Panc1 (cell line): ENCODE measurements at regions not wholly inside any gene's neighbourhood (a gene's known extent, or its start where the extent isn't known, plus 50 kb on each side); places are given as distances from the start of the nearest gene placed in this dataset.
"Not testable (repeated sequence)": the region's sequence is repeated elsewhere in the genome, so short reads cannot be mapped to it uniquely, and the experiment has no call there.

ENCODE experiments used
- ATAC-seq: fragments of 200-7000 bp; cut with Tn5 transposase; 2 replicates; pipeline ENCODE4 v1.9.1; 2020; ENCODE audit warnings: mild to moderate bottlenecking, moderate library complexity
- BruUV-seq: library from RNA; stranded (reverse); fragments of 400-500 nt; replicated peaks from 2 replicates; lab custom pipeline; 2021; lab: Mats Ljungman, UMichigan
- CTCF ChIA-PET: fragments of 300-600 bp; sonication (Branson Sonifier 250); formaldehyde crosslinking; loops from one replicate; lab custom pipeline; 2022; ENCODE audit warnings: antibody characterized with exemption; lab: Charles Lee
- POLR2A ChIA-PET: fragments of 300-600 bp; sonication (Branson Sonifier 250); formaldehyde crosslinking; loops from one replicate; lab custom pipeline; 2022; ENCODE audit warnings: antibody characterized with exemption; lab: Charles Lee
- DNase-seq: peaks from one replicate; pipeline ENCODE4 v3.0.0-alpha.2; 2010; ENCODE audit warnings: low read depth, low spot score
- H3K27ac ChIP-seq: 2 replicates; pipeline ENCODE4 v1.5.1; 2011; ENCODE audit warnings: mild to moderate bottlenecking, low read length, inconsistent platforms
- H3K27me3 ChIP-seq: fragments of 200-500 bp; sonication (Bioruptor generic); 2 replicates; pipeline ENCODE4 v1.6.0; 2014; ENCODE audit warnings: low read length, inconsistent platforms; ENCODE audit not compliant: control insufficient read depth, insufficient read depth
- H3K36me3 ChIP-seq: fragments of 200-500 bp; sonication (Bioruptor generic); 2 replicates; pipeline ENCODE4 v1.5.1; 2014; ENCODE audit warnings: inconsistent platforms, mild to moderate bottlenecking, low read length, moderate library complexity; ENCODE audit not compliant: control insufficient read depth, insufficient read depth
- H3K4me1 ChIP-seq: 2 replicates; pipeline ENCODE4 v1.5.1; 2011; ENCODE audit warnings: inconsistent platforms, mild to moderate bottlenecking, low read length, moderate library complexity; ENCODE audit not compliant: control insufficient read depth, insufficient read depth
- H3K4me3 ChIP-seq, 2 experiments: 2 replicates each; pipeline ENCODE4 v1.5.1; 2011 to 2012; ENCODE audit warnings: low read depth in 2 of 2, low read length in 2 of 2, mild to moderate bottlenecking in 2 of 2, inconsistent platforms in 1 of 2, moderate library complexity in 1 of 2
- H3K9me3 ChIP-seq: fragments of 200-500 bp; sonication (Bioruptor generic); 2 replicates; pipeline ENCODE4 v1.5.1; 2014; ENCODE audit warnings: low read depth, mild to moderate bottlenecking, inconsistent platforms, low read length, moderate library complexity; ENCODE audit not compliant: control insufficient read depth, insufficient read depth
- CTCF ChIP-seq: fragments of 450-650 bp; IDR thresholded peaks from 2 replicates; pipeline ENCODE4 v1.5.1; 2017; ENCODE audit warnings: mild to moderate bottlenecking
- POLR2AphosphoS5 ChIP-seq: IDR thresholded peaks from 2 replicates; pipeline ENCODE4 v1.6.1; 2012; ENCODE audit warnings: mild to moderate bottlenecking, low read depth, low read length, moderate library complexity
- REST ChIP-seq, 2 experiments: IDR thresholded peaks; 2 replicates each; pipeline ENCODE4 v1.6.1; 2011 to 2012; ENCODE audit warnings: low read depth in 2 of 2, control low read depth in 1 of 2, low read length in 1 of 2, mild to moderate bottlenecking in 1 of 2, moderate library complexity in 1 of 2; ENCODE audit not compliant: insufficient read depth in 1 of 2
- SIN3A ChIP-seq: IDR thresholded peaks from 2 replicates; pipeline ENCODE4 v1.6.1; 2012; ENCODE audit warnings: low read depth, mild to moderate bottlenecking, low read length, moderate library complexity, borderline replicate concordance; ENCODE audit not compliant: insufficient read depth
- TCF7L2 ChIP-seq: IDR thresholded peaks from 2 replicates; pipeline ENCODE4 v1.6.1; 2011; ENCODE audit warnings: mild to moderate bottlenecking, low read depth, low read length, inconsistent platforms
- in situ Hi-C: cut with HindIII; loops from 2 replicates; pipeline ENCODE4 v1.10.0; 2016; ENCODE audit warnings: low sequenced_read_pairs, low pct_unique_long_range_greater_than_20kb
- intact Hi-C: fragments of 100-400 bp; cut with micrococcal nuclease; formaldehyde crosslinking; loops from one replicate; pipeline ENCODE4 v1.10.0; 2022; ENCODE audit not compliant: unreplicated experiment

GRCh38 chr9:7489036-7489435 lies 310.5 kb downstream of the DMAC1 start:
- Histone ChIP-seq H3K27me3 (no peaks in the 10 kb centered on the region), H3K4me3 (no peak overlapping the region), H3K9me3 (no peaks in the 10 kb centered on the region), H3K4me1 (no peaks in the 10 kb centered on the region), H3K36me3 (no peaks in the 10 kb centered on the region), H3K27ac (no peak overlapping the region)
- intact Hi-C loops (no loop called here), in situ Hi-C loops (no loop called here)
- ATAC-seq, result no peak
- POLR2A ChIA-PET, result no interaction called here
- TF ChIP-seq SIN3A, result no peak
- no peak for TF ChIP-seq REST (IDR thresholded peaks at IDR 0.05; ENCODE audit: insufficient read depth in 1 of 2, low read depth in 2 of 2, low read length in 1 of 2)
- no peak for TF ChIP-seq CTCF
- no peak for TF ChIP-seq POLR2AphosphoS5
- TF ChIP-seq TCF7L2, result no peak
- CTCF ChIA-PET, result no interaction called here
- no TSS peak for BruUV-seq
- no peak for DNase-seq

GRCh38 chr9:7484014-7484413 lies 315.6 kb downstream of the DMAC1 start:
- H3K27me3 ChIP-seq, H3K4me3 ChIP-seq, BruUV-seq, intact Hi-C loops, in situ Hi-C loops, ATAC-seq, H3K4me1 ChIP-seq, H3K36me3 ChIP-seq, POLR2A ChIA-PET, H3K9me3 ChIP-seq, CTCF ChIA-PET, DNase-seq, H3K27ac ChIP-seq: not testable (repeated sequence)

- Histone ChIP-seq H3K4me1 (no peaks in the 10 kb centered on the region), H3K27ac (no peak overlapping the region), H3K27me3 (no peaks in the 10 kb centered on the region), H3K9me3 (no peaks in the 10 kb centered on the region), H3K4me3 (no peak overlapping the region), H3K36me3 (no peaks in the 10 kb centered on the region)
- no peak for DNase-seq
- ChIA-PET POLR2A (no interaction called here), CTCF (no interaction called here)
- no TSS peak for BruUV-seq
- in situ Hi-C loops, result no loop called here
- ATAC-seq, result no peak
- intact Hi-C loops, result no loop called here
- no peak for TF ChIP-seq CTCF
- no peak for TF ChIP-seq SIN3A
- no peak for TF ChIP-seq POLR2AphosphoS5
- TF ChIP-seq TCF7L2, result no peak
- no peak for TF ChIP-seq REST (IDR thresholded peaks at IDR 0.05; ENCODE audit: insufficient read depth in 1 of 2, low read depth in 2 of 2, low read length in 1 of 2)
Measured at GRCh38 chr9:7481570-7481969, 318.0 kb downstream of the DMAC1 start.
